H9 (cell line): ENCODE measurements at regions not wholly inside any gene's neighbourhood (a gene's known extent, or its start where the extent isn't known, plus 50 kb on each side); places are given as distances from the start of the nearest gene placed in this dataset.

Experiments
- DNase-seq: peaks from one replicate; pipeline ENCODE4 v3.0.0-alpha.2; 2017
- H2AFZ ChIP-seq: one replicate; pipeline ENCODE4 v1.6.1; 2013; ENCODE audit warnings: mild to moderate bottlenecking, low read length, control low read depth, moderate library complexity
- H2AK5ac ChIP-seq: 2 replicates; pipeline ENCODE4 v1.6.1; 2013; ENCODE audit warnings: low read length, control low read depth, mixed read lengths; ENCODE audit not compliant: insufficient read length
- H2BK120ac ChIP-seq: one replicate; pipeline ENCODE4 v1.6.1; 2013; ENCODE audit warnings: low read depth, mild to moderate bottlenecking, low read length, control low read depth, inconsistent platforms; ENCODE audit not compliant: poor library complexity, severe bottlenecking
- H2BK12ac ChIP-seq: 2 replicates; pipeline ENCODE4 v1.6.1; 2013; ENCODE audit warnings: low read length, control low read depth, mixed read lengths, low read depth; ENCODE audit not compliant: insufficient read length
- H2BK15ac ChIP-seq: 2 replicates; pipeline ENCODE4 v1.6.1; 2013; ENCODE audit warnings: low read depth, low read length, control low read depth
- H2BK20ac ChIP-seq: one replicate; pipeline ENCODE4 v1.6.1; 2013; ENCODE audit warnings: low read depth, mild to moderate bottlenecking, low read length, control low read depth, inconsistent platforms; ENCODE audit not compliant: poor library complexity, severe bottlenecking
- H2BK5ac ChIP-seq: 2 replicates; pipeline ENCODE4 v1.6.1; 2013; ENCODE audit warnings: low read length, control low read depth, mixed read lengths; ENCODE audit not compliant: insufficient read length
- H3K14ac ChIP-seq: 2 replicates; pipeline ENCODE4 v1.6.1; 2013; ENCODE audit warnings: low read length, control low read depth; ENCODE audit not compliant: insufficient read depth
- H3K18ac ChIP-seq: 2 replicates; pipeline ENCODE4 v1.6.1; 2013; ENCODE audit warnings: low read depth, mild to moderate bottlenecking, mixed read lengths, low read length, control low read depth; ENCODE audit not compliant: insufficient read length
- H3K23ac ChIP-seq: 2 replicates; pipeline ENCODE4 v1.6.1; 2013; ENCODE audit warnings: low read length, control low read depth, mixed read lengths, low read depth; ENCODE audit not compliant: insufficient read length
- H3K23me2 ChIP-seq: 2 replicates; pipeline ENCODE4 v1.6.1; 2013; ENCODE audit warnings: low read depth, mild to moderate bottlenecking, mixed read lengths, low read length, control low read depth; ENCODE audit not compliant: insufficient read length, poor library complexity, severe bottlenecking
- H3K27ac ChIP-seq: 2 replicates; pipeline ENCODE4 v1.5.1; 2013; ENCODE audit warnings: low read length, control low read depth, mixed read lengths, low read depth; ENCODE audit not compliant: insufficient read length
- H3K27me3 ChIP-seq: 2 replicates; pipeline ENCODE4 v1.6.1; 2013; ENCODE audit warnings: low read length, control low read depth, inconsistent platforms; ENCODE audit not compliant: insufficient read depth
- H3K4ac ChIP-seq: 2 replicates; pipeline ENCODE4 v1.6.1; 2013; ENCODE audit warnings: low read depth, mild to moderate bottlenecking, control low read depth, inconsistent platforms, low read length, moderate library complexity
- H3K4me1 ChIP-seq: 2 replicates; pipeline ENCODE4 v1.6.1; 2013; ENCODE audit warnings: low read length, control low read depth, inconsistent platforms; ENCODE audit not compliant: insufficient read depth
- H3K4me2 ChIP-seq: 2 replicates; pipeline ENCODE4 v1.6.1; 2013; ENCODE audit warnings: low read length, control low read depth, mixed read lengths; ENCODE audit not compliant: insufficient read length, insufficient read depth
- H3K56ac ChIP-seq: 2 replicates; pipeline ENCODE4 v1.6.1; 2013; ENCODE audit warnings: low read depth, mild to moderate bottlenecking, mixed read lengths, low read length, control low read depth; ENCODE audit not compliant: insufficient read length
- H3K79me1 ChIP-seq: 2 replicates; pipeline ENCODE4 v1.6.1; 2013; ENCODE audit warnings: low read depth, mild to moderate bottlenecking, moderate library complexity, low read length, control low read depth, inconsistent platforms; ENCODE audit not compliant: insufficient read depth, poor library complexity, severe bottlenecking
- H3K79me2 ChIP-seq: 2 replicates; pipeline ENCODE4 v1.6.1; 2013; ENCODE audit warnings: low read length, control low read depth, inconsistent platforms; ENCODE audit not compliant: insufficient read depth
- H3K9ac ChIP-seq: 2 replicates; pipeline ENCODE4 v1.6.1; 2013; ENCODE audit warnings: low read length, control low read depth, mixed read lengths; ENCODE audit not compliant: insufficient read length; ENCODE audit errors: extremely low read depth
- H3K9me3 ChIP-seq: one replicate; pipeline ENCODE4 v1.6.1; 2013; ENCODE audit warnings: low read depth, low read length, inconsistent platforms; ENCODE audit not compliant: control insufficient read depth
- H3T11ph ChIP-seq: one replicate; pipeline ENCODE4 v1.6.1; 2013; ENCODE audit warnings: mild to moderate bottlenecking, low read length, control low read depth, inconsistent platforms
- H4K20me1 ChIP-seq: one replicate; pipeline ENCODE4 v1.6.1; 2013; ENCODE audit not compliant: control insufficient read depth, insufficient read length, insufficient read depth
- H4K5ac ChIP-seq: 2 replicates; pipeline ENCODE4 v1.6.1; 2013; ENCODE audit warnings: low read depth, mild to moderate bottlenecking, mixed read lengths, low read length, control low read depth; ENCODE audit not compliant: insufficient read length
- H4K8ac ChIP-seq: replicated peaks from 2 replicates; pipeline ENCODE4 v1.6.1; 2013; ENCODE audit warnings: low read length, control low read depth, mixed read lengths, low read depth; ENCODE audit not compliant: insufficient read length
- H4K91ac ChIP-seq: 2 replicates; pipeline ENCODE4 v1.6.1; 2013; ENCODE audit warnings: low read depth, mild to moderate bottlenecking, moderate library complexity, mixed read lengths, low read length, control low read depth; ENCODE audit not compliant: insufficient read length
- H3K27ac Mint-ChIP-seq, 3 experiments: 2 replicates in 2 of 3; 3 replicates in 1 of 3; pipeline ENCODE4 v1.8.0; 2020 to 2021; ENCODE audit warnings: mixed read lengths in 3 of 3, mild to moderate bottlenecking in 1 of 3, moderate library complexity in 1 of 3
- H3K27me3 Mint-ChIP-seq: 2 replicates; pipeline ENCODE4 v1.8.0; 2021; ENCODE audit warnings: low read depth, mild to moderate bottlenecking, moderate library complexity, mixed read lengths
- H3K36me3 Mint-ChIP-seq, 3 experiments: 2 replicates in 2 of 3; 3 replicates in 1 of 3; pipeline ENCODE4 v1.8.0; 2020 to 2021; ENCODE audit warnings: low read depth in 3 of 3, mixed read lengths in 3 of 3; ENCODE audit not compliant: insufficient read depth in 1 of 3
- H3K4me1 Mint-ChIP-seq, 2 experiments: 2 replicates each; pipeline ENCODE4 v1.8.0; 2020; ENCODE audit warnings: mixed read lengths in 2 of 2
- H3K4me3 Mint-ChIP-seq, 2 experiments: 2 replicates in 1 of 2; 3 replicates in 1 of 2; pipeline ENCODE4 v1.8.0; 2020 to 2021; ENCODE audit warnings: mild to moderate bottlenecking in 2 of 2, mixed read lengths in 2 of 2, moderate library complexity in 1 of 2
- H3K9me3 Mint-ChIP-seq, 2 experiments: 2 replicates in 1 of 2; 3 replicates in 1 of 2; pipeline ENCODE4 v1.8.0; 2020; ENCODE audit warnings: mild to moderate bottlenecking in 2 of 2, mixed read lengths in 2 of 2, moderate library complexity in 1 of 2
- CTCF ChIP-seq: fragments of 200-600 bp; sonication (generic); conservative IDR thresholded peaks from 3 replicates; pipeline ENCODE4 v1.8.0; 2021; ENCODE audit warnings: antibody characterized with exemption, mild to moderate bottlenecking
- WGBS: extraction: QIAGEN DNeasy Blood & Tissue Kit; methylation state at CpG from one replicate; pipeline ENCODE4 v1.1.7; 2013; ENCODE audit warnings: missing lambda C conversion rate, low lambda C conversion rate, mixed read lengths; ENCODE audit not compliant: insufficient read length; ENCODE audit errors: extremely low coverage; 5-methylcytosine and 5-hydroxymethylcytosine counted together

- Histone ChIP-seq H3K23me2 (no peaks in the 10 kb centered on the region), H4K8ac (no peak overlapping the region), H2BK120ac (no peak overlapping the region), H4K5ac (no peak overlapping the region), H2BK20ac (no peak overlapping the region), H3K9ac (no peak overlapping the region), H3K23ac (no peak overlapping the region), H3K79me1 (no peaks in the 10 kb centered on the region), H2BK12ac (no peak overlapping the region), H3K18ac (no peak overlapping the region), H3K4me1 (no peaks in the 10 kb centered on the region), H2BK15ac (no peak overlapping the region), H3K9me3 (no peaks in the 10 kb centered on the region), H4K91ac (no peak overlapping the region), H3K4ac (no peak overlapping the region), H2AK5ac (no peak overlapping the region), H2BK5ac (no peak overlapping the region), H3K27me3 (no peaks in the 10 kb centered on the region), H3K4me2 (no peak overlapping the region), H3K79me2 (no peaks in the 10 kb centered on the region), H3K14ac (no peak overlapping the region), H3T11ph (no peak overlapping the region), H3K56ac (no peak overlapping the region), H3K27ac (no peak overlapping the region), H4K20me1 (no peaks in the 10 kb centered on the region), H2AFZ (no peak overlapping the region)
- H3K36me3 Mint-ChIP-seq, result no peaks in the 10 kb centered on the region
- H3K27ac Mint-ChIP-seq, result no peak overlapping the region
- no peaks in the 10 kb centered on the region for H3K27me3 Mint-ChIP-seq
- H3K4me3 Mint-ChIP-seq, result no peak overlapping the region
- no CpG with 5 or more reads among the region's 1 CpG for WGBS
- TF ChIP-seq CTCF, result no peak
- no peaks in the 10 kb centered on the region; a peak in 1 of 5 replicates for H3K9me3 Mint-ChIP-seq
- no peak for DNase-seq
- H3K4me1 Mint-ChIP-seq, result peaks cover 4 to 7% of the 10 kb centered on the region in 2 experiments; a peak in 2 of 4 replicates
Measured at GRCh38 chr5:41629897-41630296, 119.5 kb upstream of the PLCXD3 start.
